ENCODE measurements at regions not wholly inside any gene's neighbourhood (a gene's known extent, or its start where the extent isn't known, plus 50 kb on each side); places are given as distances from the start of the nearest gene placed in this dataset.

GRCh38 chr9:118650417-118650816, 718.8 kb downstream of the BRINP1 start:
- H3K9me3 ChIP-seq, result peaks cover 16% of the 10 kb centered on the region; the same call in 2 of the 3 replicates
- peaks cover 24% of the 10 kb centered on the region; the same call in 2 of the 3 replicates for H3K4me1 ChIP-seq
- ATAC-seq (no peak), FAIRE-seq (no peak), DNase-seq (ENCODE audit: low read depth in 1 of 2, low spot score in 1 of 2) (no peak)
- H3K4me3 ChIP-seq, result no peak overlapping the region
- ChIA-PET POLR2A (no interaction called here), CTCF (no interaction called here)
- TF ChIP-seq RARB (CRISPR knock-in tag; IDR thresholded peaks at IDR 0.05) (no peak), CTCF (IDR thresholded peaks at IDR 0.05) (no peak), EHMT2 (IDR thresholded peaks at IDR 0.05; ENCODE audit: low read depth) (no peak), ELK1 (IDR thresholded peaks at IDR 0.05; ENCODE audit: low read depth, low read length) (no peak)
- H3K4me2 ChIP-seq, result no peak overlapping the region
- peak overlapping the region in 1 of 2 experiments; percentile 22; a peak in 3 of 6 replicates for H3K27ac ChIP-seq

DNA sequence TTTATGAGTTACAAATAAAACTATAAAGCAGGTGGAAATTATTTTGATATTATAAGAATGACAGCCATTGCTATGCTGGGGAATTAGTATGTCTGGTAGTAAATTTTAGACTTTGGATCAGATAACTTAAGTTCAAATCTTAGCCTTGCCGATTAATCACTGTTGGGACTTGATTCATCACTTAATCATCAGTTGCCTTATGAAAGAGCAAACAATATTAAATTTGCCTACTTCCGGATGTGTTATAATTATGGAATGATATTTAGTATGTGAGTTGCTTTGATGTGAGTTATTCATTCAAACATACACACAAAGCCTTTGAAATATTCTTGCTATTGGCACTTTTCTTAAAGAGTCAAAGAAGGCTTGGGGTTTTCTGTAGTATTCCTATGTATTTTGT, 717.7 kb downstream of the BRINP1 start:
- FAIRE-seq (no peak), DNase-seq (ENCODE audit: low read depth in 1 of 2, low spot score in 1 of 2) (no peak), ATAC-seq (no peak)
- H3K9me3 ChIP-seq, result peaks cover 6% of the 10 kb centered on the region; the same call in 1 of the 3 replicates
- TF ChIP-seq RARB (CRISPR knock-in tag; IDR thresholded peaks at IDR 0.05) (no peak), GATA3 (IDR thresholded peaks at IDR 0.05; ENCODE audit: borderline replicate concordance) (no peak), MAFK (IDR thresholded peaks at IDR 0.05; ENCODE audit: partially characterized antibody) (no peak), HDAC2 (IDR thresholded peaks at IDR 0.05) (no peak), ZFP36 (IDR thresholded peaks at IDR 0.05; ENCODE audit: borderline replicate concordance, partially characterized antibody) (no peak), FOXS1 (CRISPR knock-in tag; IDR thresholded peaks at IDR 0.05) (no peak), JUNB (IDR thresholded peaks at IDR 0.05) (peak; percentile 80), FOSL2 (IDR thresholded peaks at IDR 0.05) (0 out of 2 replicates have a peak, but pooled peaks have one; percentile 27), FOSL2 (CRISPR knock-in tag; IDR thresholded peaks at IDR 0.05) (peak; percentile 50; the same call in 1 of the 2 replicates)
- peak overlapping the region; percentile 34 for H3K4me2 ChIP-seq
- POLR2A ChIA-PET, result no interaction called here
- WGBS (ENCODE audit: missing lambda C conversion rate), result 1% methylated on average over 2 of the region's 2 CpGs
- CTCF ChIA-PET, result no interaction called here
- peaks cover 24% of the 10 kb centered on the region; the same call in 2 of the 3 replicates for H3K4me1 ChIP-seq
- no peak overlapping the region; a peak in 2 of 6 replicates for H3K27ac ChIP-seq
- H3K4me3 ChIP-seq, result no peak overlapping the region

DNA sequence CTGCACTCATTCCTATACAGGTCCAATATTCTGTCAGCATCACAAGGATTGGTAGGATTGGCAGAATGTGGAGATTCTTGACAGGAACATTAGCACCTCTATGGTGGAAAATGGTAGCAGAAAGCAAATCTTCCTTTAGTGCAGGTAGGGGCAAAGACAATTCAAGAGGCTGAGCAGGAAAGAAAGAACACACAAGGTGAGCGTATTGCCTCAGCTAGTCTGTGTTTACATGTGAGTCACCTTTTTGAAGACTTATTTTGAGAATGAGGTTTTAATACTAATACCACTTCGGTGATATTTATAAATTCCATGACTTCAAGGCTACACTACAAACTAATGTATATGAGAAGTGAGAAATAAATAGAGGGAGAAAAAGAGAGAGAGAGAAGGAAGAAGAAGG, 717.0 kb downstream of the BRINP1 start:
- CTCF ChIA-PET, result no interaction called here
- Histone ChIP-seq H3K4me3 (no peak overlapping the region), H3K27ac (peak overlapping the region; percentile 22 to 62; a peak in 4 of 6 replicates)

More for the DNA sequence above, 717.0 kb downstream of the BRINP1 start:
- Histone ChIP-seq H3K4me1 (peaks cover 24% of the 10 kb centered on the region; the same call in 2 of the 3 replicates), H3K9me3 (no peaks in the 10 kb centered on the region), H3K4me2 (peak overlapping the region; percentile 34; the same call in 2 of the 3 replicates)
- 18% methylated on average over 2 of the region's 2 CpGs for WGBS (ENCODE audit: missing lambda C conversion rate)
- POLR2A ChIA-PET, result no interaction called here
- FAIRE-seq, result no peak
- TF ChIP-seq CTCF (IDR thresholded peaks at IDR 0.05) (no peak), ZC3H11A (IDR thresholded peaks at IDR 0.05) (no peak), FOSL2 (IDR thresholded peaks at IDR 0.05) (no peak), FOSL2 (CRISPR knock-in tag; IDR thresholded peaks at IDR 0.05) (peak; percentile 25; the same call in 1 of the 2 replicates), USF2 (IDR thresholded peaks at IDR 0.05) (no peak), ELK1 (IDR thresholded peaks at IDR 0.05; ENCODE audit: low read depth, low read length) (no peak), HES2 (IDR thresholded peaks at IDR 0.05) (no peak), ZNF302 (CRISPR knock-in tag; IDR thresholded peaks at IDR 0.05) (no peak)
- no peak for DNase-seq (ENCODE audit: low read depth in 1 of 2, low spot score in 1 of 2)
- ATAC-seq, result peak in 1 of 2 experiments; percentile 56; a peak in 1 of 6 replicates

Data from A549 (cell line).